H9 (cell line): ENCODE measurements at regions not wholly inside any gene's neighbourhood (a gene's known extent, or its start where the extent isn't known, plus 50 kb on each side); places are given as distances from the start of the nearest gene placed in this dataset.

Source experiments
- DNase-seq: peaks from one replicate; pipeline ENCODE4 v3.0.0-alpha.2; 2017
- H2AFZ ChIP-seq: one replicate; pipeline ENCODE4 v1.6.1; 2013; ENCODE audit warnings: mild to moderate bottlenecking, low read length, control low read depth, moderate library complexity
- H2AK5ac ChIP-seq: 2 replicates; pipeline ENCODE4 v1.6.1; 2013; ENCODE audit warnings: low read length, control low read depth, mixed read lengths; ENCODE audit not compliant: insufficient read length
- H2BK120ac ChIP-seq: one replicate; pipeline ENCODE4 v1.6.1; 2013; ENCODE audit warnings: low read depth, mild to moderate bottlenecking, low read length, control low read depth, inconsistent platforms; ENCODE audit not compliant: poor library complexity, severe bottlenecking
- H2BK12ac ChIP-seq: 2 replicates; pipeline ENCODE4 v1.6.1; 2013; ENCODE audit warnings: low read length, control low read depth, mixed read lengths, low read depth; ENCODE audit not compliant: insufficient read length
- H2BK15ac ChIP-seq: 2 replicates; pipeline ENCODE4 v1.6.1; 2013; ENCODE audit warnings: low read depth, low read length, control low read depth
- H2BK20ac ChIP-seq: one replicate; pipeline ENCODE4 v1.6.1; 2013; ENCODE audit warnings: low read depth, mild to moderate bottlenecking, low read length, control low read depth, inconsistent platforms; ENCODE audit not compliant: poor library complexity, severe bottlenecking
- H2BK5ac ChIP-seq: 2 replicates; pipeline ENCODE4 v1.6.1; 2013; ENCODE audit warnings: low read length, control low read depth, mixed read lengths; ENCODE audit not compliant: insufficient read length
- H3K14ac ChIP-seq: 2 replicates; pipeline ENCODE4 v1.6.1; 2013; ENCODE audit warnings: low read length, control low read depth; ENCODE audit not compliant: insufficient read depth
- H3K18ac ChIP-seq: 2 replicates; pipeline ENCODE4 v1.6.1; 2013; ENCODE audit warnings: low read depth, mild to moderate bottlenecking, mixed read lengths, low read length, control low read depth; ENCODE audit not compliant: insufficient read length
- H3K23ac ChIP-seq: 2 replicates; pipeline ENCODE4 v1.6.1; 2013; ENCODE audit warnings: low read length, control low read depth, mixed read lengths, low read depth; ENCODE audit not compliant: insufficient read length
- H3K23me2 ChIP-seq: 2 replicates; pipeline ENCODE4 v1.6.1; 2013; ENCODE audit warnings: low read depth, mild to moderate bottlenecking, mixed read lengths, low read length, control low read depth; ENCODE audit not compliant: insufficient read length, poor library complexity, severe bottlenecking
- H3K27ac ChIP-seq: 2 replicates; pipeline ENCODE4 v1.5.1; 2013; ENCODE audit warnings: low read length, control low read depth, mixed read lengths, low read depth; ENCODE audit not compliant: insufficient read length
- H3K27me3 ChIP-seq: 2 replicates; pipeline ENCODE4 v1.6.1; 2013; ENCODE audit warnings: low read length, control low read depth, inconsistent platforms; ENCODE audit not compliant: insufficient read depth
- H3K4ac ChIP-seq: 2 replicates; pipeline ENCODE4 v1.6.1; 2013; ENCODE audit warnings: low read depth, mild to moderate bottlenecking, control low read depth, inconsistent platforms, low read length, moderate library complexity
- H3K4me1 ChIP-seq: 2 replicates; pipeline ENCODE4 v1.6.1; 2013; ENCODE audit warnings: low read length, control low read depth, inconsistent platforms; ENCODE audit not compliant: insufficient read depth
- H3K4me2 ChIP-seq: 2 replicates; pipeline ENCODE4 v1.6.1; 2013; ENCODE audit warnings: low read length, control low read depth, mixed read lengths; ENCODE audit not compliant: insufficient read length, insufficient read depth
- H3K56ac ChIP-seq: 2 replicates; pipeline ENCODE4 v1.6.1; 2013; ENCODE audit warnings: low read depth, mild to moderate bottlenecking, mixed read lengths, low read length, control low read depth; ENCODE audit not compliant: insufficient read length
- H3K79me1 ChIP-seq: 2 replicates; pipeline ENCODE4 v1.6.1; 2013; ENCODE audit warnings: low read depth, mild to moderate bottlenecking, moderate library complexity, low read length, control low read depth, inconsistent platforms; ENCODE audit not compliant: insufficient read depth, poor library complexity, severe bottlenecking
- H3K79me2 ChIP-seq: 2 replicates; pipeline ENCODE4 v1.6.1; 2013; ENCODE audit warnings: low read length, control low read depth, inconsistent platforms; ENCODE audit not compliant: insufficient read depth
- H3K9ac ChIP-seq: 2 replicates; pipeline ENCODE4 v1.6.1; 2013; ENCODE audit warnings: low read length, control low read depth, mixed read lengths; ENCODE audit not compliant: insufficient read length; ENCODE audit errors: extremely low read depth
- H3K9me3 ChIP-seq: one replicate; pipeline ENCODE4 v1.6.1; 2013; ENCODE audit warnings: low read depth, low read length, inconsistent platforms; ENCODE audit not compliant: control insufficient read depth
- H3T11ph ChIP-seq: one replicate; pipeline ENCODE4 v1.6.1; 2013; ENCODE audit warnings: mild to moderate bottlenecking, low read length, control low read depth, inconsistent platforms
- H4K20me1 ChIP-seq: one replicate; pipeline ENCODE4 v1.6.1; 2013; ENCODE audit not compliant: control insufficient read depth, insufficient read length, insufficient read depth
- H4K5ac ChIP-seq: 2 replicates; pipeline ENCODE4 v1.6.1; 2013; ENCODE audit warnings: low read depth, mild to moderate bottlenecking, mixed read lengths, low read length, control low read depth; ENCODE audit not compliant: insufficient read length
- H4K8ac ChIP-seq: replicated peaks from 2 replicates; pipeline ENCODE4 v1.6.1; 2013; ENCODE audit warnings: low read length, control low read depth, mixed read lengths, low read depth; ENCODE audit not compliant: insufficient read length
- H4K91ac ChIP-seq: 2 replicates; pipeline ENCODE4 v1.6.1; 2013; ENCODE audit warnings: low read depth, mild to moderate bottlenecking, moderate library complexity, mixed read lengths, low read length, control low read depth; ENCODE audit not compliant: insufficient read length
- H3K27ac Mint-ChIP-seq, 3 experiments: 2 replicates in 2 of 3; 3 replicates in 1 of 3; pipeline ENCODE4 v1.8.0; 2020 to 2021; ENCODE audit warnings: mixed read lengths in 3 of 3, mild to moderate bottlenecking in 1 of 3, moderate library complexity in 1 of 3
- H3K27me3 Mint-ChIP-seq: 2 replicates; pipeline ENCODE4 v1.8.0; 2021; ENCODE audit warnings: low read depth, mild to moderate bottlenecking, moderate library complexity, mixed read lengths
- H3K36me3 Mint-ChIP-seq, 3 experiments: 2 replicates in 2 of 3; 3 replicates in 1 of 3; pipeline ENCODE4 v1.8.0; 2020 to 2021; ENCODE audit warnings: low read depth in 3 of 3, mixed read lengths in 3 of 3; ENCODE audit not compliant: insufficient read depth in 1 of 3
- H3K4me1 Mint-ChIP-seq, 2 experiments: 2 replicates each; pipeline ENCODE4 v1.8.0; 2020; ENCODE audit warnings: mixed read lengths in 2 of 2
- H3K4me3 Mint-ChIP-seq, 2 experiments: 2 replicates in 1 of 2; 3 replicates in 1 of 2; pipeline ENCODE4 v1.8.0; 2020 to 2021; ENCODE audit warnings: mild to moderate bottlenecking in 2 of 2, mixed read lengths in 2 of 2, moderate library complexity in 1 of 2
- H3K9me3 Mint-ChIP-seq, 2 experiments: 2 replicates in 1 of 2; 3 replicates in 1 of 2; pipeline ENCODE4 v1.8.0; 2020; ENCODE audit warnings: mild to moderate bottlenecking in 2 of 2, mixed read lengths in 2 of 2, moderate library complexity in 1 of 2
- CTCF ChIP-seq: fragments of 200-600 bp; sonication (generic); conservative IDR thresholded peaks from 3 replicates; pipeline ENCODE4 v1.8.0; 2021; ENCODE audit warnings: antibody characterized with exemption, mild to moderate bottlenecking
- WGBS: extraction: QIAGEN DNeasy Blood & Tissue Kit; methylation state at CpG from one replicate; pipeline ENCODE4 v1.1.7; 2013; ENCODE audit warnings: missing lambda C conversion rate, low lambda C conversion rate, mixed read lengths; ENCODE audit not compliant: insufficient read length; ENCODE audit errors: extremely low coverage; 5-methylcytosine and 5-hydroxymethylcytosine counted together

- Histone ChIP-seq H3K9me3 (no peaks in the 10 kb centered on the region), H3K14ac (no peak overlapping the region), H3K23me2 (no peaks in the 10 kb centered on the region), H3K18ac (no peak overlapping the region), H4K20me1 (no peaks in the 10 kb centered on the region), H2BK20ac (no peak overlapping the region), H3K79me2 (no peaks in the 10 kb centered on the region), H4K91ac (no peak overlapping the region), H3K23ac (no peak overlapping the region), H3K4me2 (no peak overlapping the region), H2AK5ac (no peak overlapping the region), H4K5ac (no peak overlapping the region), H3K4me1 (no peaks in the 10 kb centered on the region), H2BK120ac (no peak overlapping the region), H2BK5ac (no peak overlapping the region), H2BK12ac (no peak overlapping the region), H3T11ph (no peak overlapping the region), H4K8ac (no peak overlapping the region), H2BK15ac (no peak overlapping the region), H3K9ac (no peak overlapping the region), H3K56ac (no peak overlapping the region), H3K27me3 (no peaks in the 10 kb centered on the region), H2AFZ (no peak overlapping the region), H3K27ac (no peak overlapping the region), H3K79me1 (no peaks in the 10 kb centered on the region), H3K4ac (no peak overlapping the region)
- no peak for TF ChIP-seq CTCF
- Mint-ChIP-seq H3K27ac (no peak overlapping the region; a peak in 1 of 7 replicates), H3K9me3 (no peaks in the 10 kb centered on the region), H3K4me3 (no peak overlapping the region), H3K27me3 (no peaks in the 10 kb centered on the region), H3K4me1 (peaks cover 0 to 6% of the 10 kb centered on the region in 2 experiments; a peak in 3 of 4 replicates), H3K36me3 (peaks cover 0 to 2% (median 0%) of the 10 kb centered on the region in 3 experiments; a peak in 2 of 7 replicates)
- no peak for DNase-seq
- WGBS: no CpG with 5 or more reads among the region's 6 CpGs
These were observed 354.9 kb upstream of the SEMA3C start for GRCh38 chr7:81273601-81274397.
